Forelimb muscle (tissue), 1 donor: ENCODE measurements at regions not wholly inside any gene's neighbourhood (a gene's known extent, or its start where the extent isn't known, plus 50 kb on each side); places are given as distances from the start of the nearest gene placed in this dataset.

Experiments
- DNase-seq: peaks from one replicate; pipeline ENCODE4 v3.0.0-alpha.2; 2013; ENCODE audit warnings: low read depth

DNA sequence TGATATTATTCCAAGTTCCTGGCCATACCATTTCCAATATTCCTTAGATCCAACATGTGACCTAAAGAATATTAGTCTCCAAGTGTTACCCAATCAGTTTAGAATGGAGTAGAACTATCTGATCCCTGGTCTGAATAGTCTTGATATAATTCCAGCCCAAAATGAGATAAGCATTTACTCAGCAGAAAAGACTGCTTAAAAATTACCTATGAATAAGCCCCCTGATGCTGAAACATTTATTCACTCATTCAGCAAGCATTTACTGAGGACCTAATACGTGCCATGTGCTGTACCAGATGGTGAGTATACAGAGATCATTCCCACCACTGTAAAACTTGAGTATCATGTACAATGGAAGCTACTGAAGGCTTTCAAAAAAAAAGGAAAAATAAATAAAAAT is 157.0 kb downstream of the FAM114A2 start:
- DNase-seq: no peak

GRCh38 chr5:153880106-153880505 is 158.6 kb downstream of the FAM114A2 start:
- no peak for DNase-seq

DNA sequence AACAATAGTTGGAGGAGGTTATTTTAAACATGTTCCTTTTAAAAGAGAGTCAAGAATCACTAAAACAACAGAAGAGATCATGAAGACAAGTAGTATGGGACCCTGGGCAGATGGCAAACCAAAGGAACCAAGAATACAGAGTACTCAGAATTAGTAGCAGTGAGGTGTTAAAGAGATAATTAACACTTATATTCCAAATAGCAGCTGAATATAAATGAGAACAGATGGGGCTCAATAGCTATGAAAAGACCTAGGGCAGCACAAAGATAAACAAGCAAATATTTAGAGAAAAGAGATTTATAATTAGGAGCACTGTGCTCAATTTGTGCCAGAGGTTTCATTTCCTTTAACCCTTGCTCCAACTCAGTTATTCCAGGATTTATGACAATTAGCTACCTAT is 159.1 kb downstream of the FAM114A2 start:
- no peak for DNase-seq

- DNase-seq: no peak
These were observed 172.5 kb downstream of the FAM114A2 start for GRCh38 chr5:153866176-153866575.

DNA sequence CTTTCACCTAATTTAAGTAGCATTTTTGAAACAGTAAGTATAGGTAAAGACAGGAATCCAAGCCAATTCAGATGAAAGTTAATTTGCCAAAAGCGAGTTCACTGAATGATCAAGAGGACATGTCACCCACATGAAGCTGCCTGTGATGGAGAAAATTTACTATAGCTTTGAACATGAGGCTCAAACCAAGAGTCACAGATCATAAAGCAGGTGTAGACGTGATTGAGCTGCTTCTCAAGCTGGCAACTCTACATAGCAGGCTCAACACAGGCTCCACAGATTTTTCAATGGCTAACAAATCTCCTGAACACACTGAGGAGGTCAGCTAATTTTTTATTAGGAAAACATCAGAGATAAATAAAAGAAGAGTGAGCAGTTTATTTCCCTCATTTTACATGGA is 173.7 kb downstream of the FAM114A2 start:
- DNase-seq: no peak

GRCh38 chr5:153863951-153864350 is 174.8 kb downstream of the FAM114A2 start:
- peak; percentile 2 for DNase-seq
